HG02943 (cell line): ENCODE measurements at regions not wholly inside any gene's neighbourhood (a gene's known extent, or its start where the extent isn't known, plus 50 kb on each side); places are given as distances from the start of the nearest gene placed in this dataset.
"Not testable (repeated sequence)": the region's sequence is repeated elsewhere in the genome, so short reads cannot be mapped to it uniquely, and the experiment has no call there.

Experiments used
- ATAC-seq: cut with Tn5 transposase; IDR thresholded peaks from one replicate; pipeline ENCODE4 v1.9.1; 2021; ENCODE audit warnings: mild to moderate bottlenecking, low read depth, moderate library complexity; ENCODE audit not compliant: unreplicated experiment

DNA sequence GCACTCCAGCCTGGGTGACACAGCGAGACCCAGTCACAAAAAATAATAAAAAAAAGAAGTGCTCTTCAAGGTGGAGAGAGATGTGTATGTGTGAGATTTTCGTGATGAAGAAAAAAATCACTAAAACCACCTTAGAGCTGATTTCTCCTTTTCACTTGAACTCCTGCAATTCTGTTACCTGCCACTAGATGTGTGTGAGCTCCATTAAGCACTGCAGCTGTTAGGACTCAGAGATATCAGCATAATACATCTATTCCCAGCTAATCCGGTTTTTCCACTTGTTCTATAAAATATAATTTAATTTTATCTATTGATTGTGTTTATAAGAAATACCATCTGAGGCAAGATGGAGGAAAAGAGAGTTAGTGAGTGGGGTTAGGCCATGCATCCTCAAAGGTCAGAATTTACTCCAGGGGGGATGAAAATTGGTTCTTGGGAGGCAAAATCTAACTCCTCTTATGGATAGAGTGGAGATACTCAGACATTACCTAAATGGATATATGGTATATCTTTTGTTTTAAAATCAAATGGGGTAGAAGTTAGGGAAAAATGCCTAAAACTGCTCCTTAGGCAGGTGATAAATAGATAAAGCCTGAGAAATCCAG is 152.7 kb downstream of the IL20RB start:
- ATAC-seq = no peak

DNA sequence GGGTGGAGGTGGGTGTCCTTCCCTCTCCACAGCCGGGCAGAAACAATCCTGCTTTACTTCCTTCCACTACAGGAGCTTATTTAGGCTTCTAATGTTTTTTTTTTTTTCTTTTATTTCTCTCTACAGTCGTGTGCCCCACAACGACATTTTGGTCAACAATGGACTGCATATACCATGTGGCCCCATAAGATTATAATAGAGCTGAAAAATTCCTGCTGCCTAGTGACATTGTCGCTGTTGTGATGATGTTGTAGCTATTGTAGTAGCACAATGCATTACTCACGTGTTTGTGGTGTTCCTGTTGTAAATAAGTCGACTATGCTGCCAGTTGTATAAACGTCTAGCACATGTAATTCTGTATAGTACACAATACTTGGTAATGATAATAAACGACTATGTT is 153.7 kb downstream of the IL20RB start:
- ATAC-seq = no peak

DNA sequence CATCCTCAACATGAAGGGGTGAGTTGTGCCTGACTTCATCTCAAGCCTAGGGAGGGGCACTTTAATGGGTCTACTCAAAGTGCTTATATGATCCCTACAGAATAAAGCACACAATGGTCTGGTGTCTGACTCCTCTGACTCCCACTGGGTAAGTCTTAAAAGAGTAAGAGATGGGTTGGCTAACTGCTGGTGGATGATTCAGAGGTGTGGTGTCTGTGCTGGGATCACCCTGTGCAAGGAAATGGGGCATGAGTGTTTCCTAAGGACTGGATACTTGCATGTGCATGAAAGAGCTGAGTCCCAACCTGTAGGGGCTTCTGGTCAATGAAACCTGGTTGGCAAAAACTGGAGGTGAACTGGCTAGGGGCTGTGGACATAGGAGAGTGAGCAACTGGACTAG is 158.8 kb downstream of the IL20RB start:
- no peak for ATAC-seq

DNA sequence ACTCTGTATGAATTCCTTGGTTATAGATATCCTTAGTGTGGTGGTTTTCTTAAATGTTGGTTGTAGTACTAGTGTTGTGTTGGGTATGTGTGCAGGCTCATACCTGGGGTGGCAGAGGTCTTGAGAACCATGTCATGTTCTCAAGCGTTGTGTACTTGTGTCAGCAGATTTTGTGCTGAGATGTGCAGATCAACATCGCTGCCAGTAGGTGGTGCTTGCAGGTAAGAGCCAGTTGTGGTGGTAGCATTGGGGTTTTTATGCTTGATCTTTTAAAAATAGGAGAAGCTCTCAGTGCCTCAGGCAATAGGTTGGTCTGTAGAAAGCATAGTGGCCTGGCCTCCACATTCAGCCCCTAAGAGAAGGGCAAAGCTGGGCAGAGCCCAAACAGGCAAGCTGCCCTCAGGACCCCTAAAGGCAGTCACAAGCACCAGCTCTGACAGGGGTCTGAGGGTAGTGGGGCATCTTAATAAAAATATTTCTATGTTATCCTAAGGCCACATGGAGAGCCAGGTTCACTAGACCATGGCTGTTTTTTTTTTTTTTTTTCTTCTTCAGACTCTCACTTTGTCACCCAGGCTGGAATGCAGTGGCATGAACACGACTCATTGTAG is 164.0 kb downstream of the IL20RB start:
- no peak for ATAC-seq

DNA sequence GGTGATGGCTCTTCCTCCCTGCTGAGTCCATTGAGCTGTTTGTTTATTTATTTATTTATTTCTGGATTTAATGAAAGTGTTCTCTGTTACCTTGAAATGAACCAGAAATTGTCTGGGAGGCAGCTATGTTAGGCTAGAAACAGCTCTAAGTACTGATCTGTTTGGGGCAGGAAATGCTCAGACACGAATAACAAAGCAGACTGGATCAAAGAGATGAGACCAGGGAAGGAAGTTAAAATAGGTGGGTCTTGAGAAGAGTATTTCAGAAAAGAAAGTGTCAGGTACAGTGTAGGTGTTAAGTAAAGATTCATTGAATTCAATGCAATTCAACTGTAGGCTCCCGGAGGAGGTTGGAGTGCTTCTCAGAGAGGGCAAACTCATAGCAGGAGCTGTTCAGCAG is 173.3 kb downstream of the IL20RB start:
- ATAC-seq = no peak

DNA sequence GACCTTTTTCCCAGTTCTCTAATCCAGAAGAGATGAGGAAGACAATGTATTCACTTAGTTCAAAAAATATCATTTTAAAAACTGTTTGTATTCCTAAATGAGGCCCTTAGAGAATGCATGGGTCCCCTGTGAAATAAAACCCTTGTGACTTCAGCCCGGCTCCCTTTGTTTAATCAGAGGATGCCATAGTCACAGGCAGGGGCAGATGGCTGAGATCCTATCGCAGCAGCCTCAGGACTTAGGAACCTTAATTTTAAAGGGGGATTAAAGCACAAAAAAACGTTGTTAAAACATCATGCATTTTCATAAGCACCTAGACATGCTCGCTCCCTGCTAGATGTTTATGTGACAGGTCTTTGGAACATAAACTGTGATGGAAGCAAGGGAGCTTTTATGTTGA is 176.6 kb downstream of the IL20RB start:
- no peak for ATAC-seq

DNA sequence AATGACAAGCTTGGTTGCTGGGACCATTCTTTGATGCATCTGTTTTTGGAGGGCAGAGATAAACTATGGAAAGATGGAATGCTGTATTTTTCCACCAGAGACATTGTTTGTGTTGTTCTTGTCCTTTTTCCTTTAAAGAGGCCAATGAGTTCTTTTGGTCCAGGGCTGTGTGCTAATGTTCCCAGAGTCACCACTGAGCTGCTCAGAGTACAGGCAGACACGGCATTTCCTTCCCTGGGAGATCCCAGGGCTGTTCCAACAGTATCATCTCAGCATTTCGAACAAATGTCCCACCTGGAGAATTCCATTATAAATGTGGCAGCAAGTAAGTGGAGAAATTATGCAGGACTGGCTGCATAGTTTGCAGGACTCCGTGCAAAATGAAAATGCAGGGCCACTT is 190.6 kb downstream of the IL20RB start:
- no peak for ATAC-seq

DNA sequence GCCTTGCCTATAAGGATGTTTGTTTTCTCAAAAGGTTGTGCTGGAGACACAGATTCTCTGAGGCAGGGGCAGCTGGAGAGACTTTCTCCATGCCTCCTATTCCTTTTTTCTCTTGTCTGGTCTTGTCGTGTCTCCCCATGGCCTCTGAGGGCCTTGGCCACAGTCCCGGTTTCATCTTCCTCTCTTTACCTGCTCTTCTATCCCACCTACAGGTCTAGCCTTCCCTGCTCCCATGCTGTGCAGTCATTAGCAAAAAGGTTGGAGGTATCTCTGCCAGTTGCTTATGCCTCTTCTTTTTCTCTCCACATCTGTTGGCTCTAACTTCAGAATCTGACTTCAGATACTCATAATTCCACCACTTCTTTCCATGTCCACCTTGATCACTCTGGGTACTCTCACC is 191.1 kb downstream of the IL20RB start:
- no peak for ATAC-seq

DNA sequence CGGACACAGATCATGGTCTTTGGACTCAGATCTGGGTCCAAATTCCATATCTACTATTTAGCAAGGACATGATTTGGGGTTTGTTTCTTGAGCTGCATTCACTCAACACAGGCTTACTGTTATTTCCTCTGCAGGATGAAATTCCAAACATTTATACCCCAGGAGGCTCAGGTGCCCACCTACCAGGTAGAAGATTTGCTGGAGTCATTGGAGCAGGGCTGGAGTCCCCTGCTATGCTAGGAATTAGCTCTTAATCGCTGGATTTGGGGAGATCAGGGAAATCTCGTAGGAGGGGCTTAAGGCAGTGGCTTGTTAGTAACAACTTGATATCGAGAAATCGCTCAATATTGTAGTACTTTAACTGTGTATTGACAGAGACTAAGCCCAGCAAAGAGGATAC is 193.0 kb downstream of the IL20RB start:
- ATAC-seq = no peak

DNA sequence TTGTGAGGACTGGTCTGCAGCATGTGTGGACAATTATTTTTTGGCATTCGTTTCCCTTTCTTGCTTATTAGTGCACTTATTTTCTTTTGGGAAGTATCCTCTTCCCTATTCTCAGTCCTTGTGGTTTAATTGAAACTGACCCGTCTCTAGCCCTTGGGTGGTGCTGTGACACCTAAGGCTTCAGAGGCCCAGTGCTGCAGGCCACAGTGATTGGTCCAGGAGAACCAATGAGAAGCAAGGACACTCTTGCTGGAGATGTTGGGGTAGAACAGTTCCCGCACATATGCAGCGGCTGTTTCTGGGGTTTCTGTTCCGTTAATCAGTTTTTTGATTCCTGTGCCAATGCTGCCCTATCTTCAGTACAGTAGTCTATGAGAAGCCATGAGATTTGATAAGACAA is 195.3 kb downstream of the IL20RB start:
- not testable (repeated sequence) for ATAC-seq

DNA sequence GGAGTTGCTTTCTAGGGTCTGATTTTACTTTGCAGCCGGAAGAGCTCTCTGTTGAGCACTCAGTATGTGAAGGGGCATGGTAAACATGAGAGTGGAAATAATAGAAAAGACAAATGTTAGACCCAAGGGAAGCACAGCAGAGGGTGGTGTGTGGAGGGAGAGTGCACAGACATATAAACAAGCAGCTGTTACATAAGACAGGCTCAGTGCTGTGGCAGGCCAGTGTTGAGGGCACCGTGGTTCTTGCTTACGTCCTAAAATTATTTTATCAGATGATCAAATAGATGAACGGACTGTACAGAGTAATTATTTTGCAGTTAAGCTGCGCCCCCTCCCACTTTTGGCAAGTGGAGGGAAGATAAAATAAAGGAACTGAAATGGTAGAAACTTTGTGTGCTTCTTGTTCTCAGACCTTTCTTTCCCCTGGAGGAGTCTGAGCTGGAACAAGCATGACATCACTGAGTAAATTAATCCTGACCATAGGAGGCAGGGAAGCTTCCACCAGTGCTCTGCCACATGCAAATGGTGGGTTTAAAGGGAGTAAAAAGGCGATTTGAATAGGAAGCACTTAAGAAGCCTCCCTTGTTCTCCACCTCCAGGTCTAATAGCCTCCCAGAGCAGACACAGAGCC is 205.6 kb downstream of the IL20RB start:
- ATAC-seq = no peak

DNA sequence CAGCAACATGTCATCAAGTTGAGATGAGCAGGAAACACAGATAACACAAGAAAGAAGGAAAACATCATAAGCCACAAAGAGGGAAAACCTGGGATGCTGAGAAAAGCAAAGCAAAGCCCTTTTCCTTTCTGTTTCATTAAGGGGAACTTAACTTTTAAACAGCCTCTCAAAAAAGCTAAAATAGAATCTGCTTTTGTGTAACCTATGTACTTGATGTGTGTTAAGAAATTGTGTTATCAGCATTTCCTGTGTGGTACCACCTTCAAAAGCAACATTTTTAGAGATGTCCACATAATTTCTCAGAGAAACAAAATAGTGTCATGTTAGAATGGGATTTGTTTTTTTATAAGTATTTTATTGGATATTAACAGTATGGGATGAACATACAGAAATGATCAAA is 206.2 kb downstream of the IL20RB start:
- ATAC-seq = no peak

DNA sequence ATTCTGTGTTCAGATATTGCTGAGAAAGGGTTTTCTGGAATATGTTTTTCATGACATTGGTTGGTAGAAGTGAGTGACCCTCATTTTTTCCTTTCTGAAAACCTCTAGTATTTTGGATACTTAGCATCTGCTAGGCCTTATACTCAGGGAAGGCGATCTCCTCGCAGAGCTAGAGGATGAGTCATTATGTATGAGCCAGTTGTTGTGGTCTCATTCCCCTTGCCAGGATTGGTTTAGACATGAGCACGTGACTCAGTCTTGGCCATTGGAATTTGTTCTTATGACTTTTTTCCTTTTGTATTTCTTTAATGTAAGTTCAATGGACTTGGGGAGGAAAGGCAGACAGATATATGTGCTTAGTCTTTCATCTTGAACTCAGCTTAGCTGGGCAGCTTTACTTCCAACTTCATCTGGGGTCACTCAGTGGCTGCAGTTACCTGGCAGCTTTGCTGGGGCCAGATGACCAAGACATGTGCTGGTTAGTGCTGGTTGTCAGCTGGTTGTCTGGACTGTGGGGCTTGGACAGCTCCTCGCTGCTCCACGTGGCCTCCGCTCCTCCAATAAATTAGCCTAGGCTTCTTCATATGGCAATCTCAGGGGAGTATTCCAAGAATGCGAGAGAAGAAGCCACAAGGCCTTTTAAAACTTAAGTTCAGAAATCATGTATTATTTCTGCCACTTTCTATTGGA is 207.5 kb downstream of the IL20RB start:
- no peak for ATAC-seq

DNA sequence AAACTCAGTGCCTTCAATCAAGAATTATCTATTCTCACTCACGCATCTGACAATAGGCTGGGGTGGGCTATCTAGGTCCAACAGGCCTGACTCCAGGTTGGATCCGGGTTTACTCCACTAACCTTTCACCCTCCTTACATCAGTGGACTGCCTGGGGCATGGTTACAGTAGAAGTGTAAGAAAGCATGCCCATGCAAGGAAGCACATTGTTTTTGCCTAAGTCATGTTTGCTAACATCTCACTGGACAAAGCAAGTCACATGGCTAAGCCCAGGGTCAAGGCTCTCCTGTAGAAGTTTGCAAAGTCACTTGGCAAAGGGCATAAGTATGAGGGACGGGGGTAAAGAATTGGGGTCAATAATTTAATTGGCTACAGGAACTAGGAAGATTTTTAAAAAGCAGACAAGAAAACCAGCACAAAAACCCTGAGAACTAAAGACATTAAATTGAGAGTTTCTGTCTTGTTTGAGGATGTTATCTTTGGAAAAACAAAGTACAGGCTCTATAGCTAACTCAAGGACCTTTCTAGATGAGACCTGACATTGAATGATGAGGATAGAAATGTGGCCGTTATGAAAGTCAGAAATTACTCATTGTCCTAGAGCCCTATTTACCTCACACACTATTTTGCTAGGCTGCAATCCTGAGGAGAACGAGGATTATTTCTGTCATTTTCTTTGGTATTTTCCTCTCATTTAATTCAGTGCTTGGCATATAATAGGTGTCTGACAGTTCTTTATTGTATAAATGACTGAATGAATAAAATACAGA is 214.2 kb downstream of the IL20RB start:
- no peak for ATAC-seq

DNA sequence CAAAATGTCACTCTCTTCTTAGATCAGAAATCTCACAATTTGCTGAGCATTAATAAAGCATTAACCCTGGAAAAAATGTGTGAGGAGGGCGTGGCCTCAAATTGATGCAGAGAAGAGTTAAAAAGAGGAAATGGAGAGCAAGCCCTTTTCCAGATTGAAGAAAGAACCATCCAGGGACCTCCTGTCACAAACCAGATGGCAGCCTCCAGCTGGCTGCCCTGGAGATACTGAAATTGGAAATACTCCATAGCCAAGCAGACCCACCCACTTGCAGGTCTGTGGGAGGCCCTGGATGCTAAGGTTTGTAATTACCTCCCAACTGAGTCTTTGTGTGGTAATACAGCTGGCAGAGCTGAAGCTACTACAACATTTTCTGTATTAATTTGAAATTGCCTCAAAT is 214.9 kb downstream of the IL20RB start:
- no peak for ATAC-seq

DNA sequence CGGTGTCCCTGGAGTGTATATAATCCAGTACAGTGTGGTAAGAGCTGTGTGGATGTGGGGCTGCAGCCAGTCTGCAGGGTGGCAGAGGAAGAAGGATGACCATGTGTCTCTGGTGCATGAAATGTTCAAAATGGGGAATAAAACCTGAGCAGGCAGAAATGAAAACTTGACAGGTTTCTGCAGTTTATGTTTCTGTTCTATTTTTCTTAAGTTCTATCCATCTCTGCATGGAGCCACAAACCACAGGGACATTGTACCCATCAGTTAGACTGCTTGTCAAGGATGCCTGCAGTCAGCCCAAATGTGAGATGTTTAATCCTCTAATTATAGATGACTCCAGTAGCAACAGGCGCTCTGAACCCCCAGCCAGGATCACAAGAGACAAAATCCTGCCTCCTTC is 216.7 kb downstream of the IL20RB start:
- no peak for ATAC-seq

DNA sequence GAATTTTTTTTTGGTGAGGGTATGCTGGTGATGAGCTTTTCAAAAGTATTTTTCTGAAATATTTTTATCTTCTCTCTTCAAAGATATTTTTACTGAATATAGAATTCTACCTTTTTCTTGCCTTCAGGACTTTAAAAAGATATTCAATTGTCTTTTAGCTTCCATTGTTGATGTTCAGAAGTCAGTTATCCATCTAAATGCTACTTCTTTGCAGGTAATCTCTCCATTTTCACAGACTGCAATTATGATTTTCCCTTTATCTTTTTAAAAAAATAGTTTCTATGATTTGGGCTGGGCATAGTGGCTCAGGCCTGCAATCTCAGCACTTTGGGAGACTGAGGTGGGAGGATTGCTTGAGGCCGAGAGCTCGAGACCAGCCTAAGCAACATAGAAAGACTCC is 222.4 kb downstream of the IL20RB start:
- ATAC-seq = no peak

DNA sequence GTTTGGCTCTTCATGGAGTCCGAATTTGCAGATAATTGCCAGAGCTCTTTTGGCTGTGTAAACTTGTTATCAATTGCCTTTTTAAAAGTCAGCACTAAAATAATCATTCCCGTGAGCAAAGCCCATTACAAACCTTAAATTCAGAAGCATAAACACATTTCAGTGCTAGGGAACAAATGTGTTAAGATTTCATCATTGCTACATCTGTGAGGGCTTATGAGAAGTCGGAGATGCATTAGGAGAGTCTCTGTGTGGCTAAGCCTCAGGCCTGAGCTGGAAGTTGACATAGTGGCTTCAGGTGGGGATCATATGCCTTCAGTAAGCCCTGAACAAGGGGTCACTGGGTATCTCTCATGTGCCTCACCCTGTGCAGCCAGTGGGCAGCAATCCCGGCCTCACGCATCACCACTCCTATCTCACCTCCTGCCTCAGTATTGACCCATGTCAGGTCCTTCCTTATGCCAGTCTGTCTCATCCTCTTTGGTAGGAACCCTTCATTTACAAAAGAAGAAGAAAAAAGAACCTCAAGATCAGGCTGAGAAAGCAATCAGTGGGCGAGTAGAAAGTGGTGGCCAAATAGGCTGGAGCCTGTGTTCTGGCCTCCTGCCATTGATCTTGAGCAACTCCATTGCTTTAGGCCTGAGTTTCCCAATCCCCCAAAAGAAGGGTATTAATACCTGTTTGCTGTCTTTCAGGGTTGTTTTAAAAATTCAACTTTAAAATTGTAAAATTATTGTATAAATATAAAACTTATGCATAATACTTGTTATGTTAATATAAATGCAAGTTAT is 233.5 kb downstream of the IL20RB start:
- ATAC-seq = no peak

DNA sequence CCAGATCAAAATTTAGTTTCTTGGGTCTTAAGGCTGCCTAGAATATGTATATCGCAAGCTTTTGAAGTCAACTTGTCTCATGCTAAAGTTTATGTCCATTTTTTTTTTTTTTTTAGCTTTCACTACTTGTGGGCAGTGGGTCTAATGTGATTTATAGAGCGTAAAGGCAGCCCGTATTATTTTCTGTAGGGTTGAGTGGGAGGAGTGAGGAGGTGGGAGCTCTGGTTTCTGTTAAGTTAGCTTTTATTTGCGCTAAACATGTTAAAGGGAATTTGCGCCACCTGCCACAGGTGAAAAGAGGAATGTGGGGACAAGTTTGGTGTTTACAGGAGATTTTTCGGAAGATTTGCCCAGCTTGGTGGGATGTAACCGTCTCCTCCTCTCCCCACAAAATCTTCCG is 234.2 kb downstream of the IL20RB start:
- ATAC-seq = no peak

DNA sequence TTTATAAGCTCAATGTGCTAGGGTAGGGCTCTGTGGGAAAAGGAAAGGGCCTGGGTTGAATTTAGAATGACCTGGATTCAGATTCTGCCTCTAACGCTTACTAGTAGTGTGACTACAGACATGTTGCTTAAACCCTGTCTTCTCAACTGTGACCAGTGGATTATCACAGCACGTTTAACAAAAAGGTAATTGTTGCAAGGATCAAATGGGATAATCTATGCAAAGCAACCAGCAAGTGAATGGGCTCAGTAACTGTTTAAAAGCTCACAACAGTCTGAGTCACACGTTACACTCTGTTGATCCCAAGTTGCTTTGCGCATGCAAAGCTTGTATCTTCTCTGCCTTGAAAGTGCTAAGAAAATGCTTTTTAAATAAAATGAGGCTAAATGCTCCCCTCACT is 236.5 kb downstream of the IL20RB start:
- no peak for ATAC-seq
